ENCODE measurements at regions not wholly inside any gene's neighbourhood (a gene's known extent, or its start where the extent isn't known, plus 50 kb on each side); places are given as distances from the start of the nearest gene placed in this dataset.

GRCh38 chr11:19466314-19466713 lies 225.6 kb upstream of the E2F8 start:
- TF ChIP-seq CTCF (IDR thresholded peaks at IDR 0.05) (no peak), POLR2A (IDR thresholded peaks at IDR 0.05) (no peak)

All from esophagus squamous epithelium (tissue), 4 donors.